ENCODE measurements at regions not wholly inside any gene's neighbourhood (a gene's known extent, or its start where the extent isn't known, plus 50 kb on each side); places are given as distances from the start of the nearest gene placed in this dataset.

DNA sequence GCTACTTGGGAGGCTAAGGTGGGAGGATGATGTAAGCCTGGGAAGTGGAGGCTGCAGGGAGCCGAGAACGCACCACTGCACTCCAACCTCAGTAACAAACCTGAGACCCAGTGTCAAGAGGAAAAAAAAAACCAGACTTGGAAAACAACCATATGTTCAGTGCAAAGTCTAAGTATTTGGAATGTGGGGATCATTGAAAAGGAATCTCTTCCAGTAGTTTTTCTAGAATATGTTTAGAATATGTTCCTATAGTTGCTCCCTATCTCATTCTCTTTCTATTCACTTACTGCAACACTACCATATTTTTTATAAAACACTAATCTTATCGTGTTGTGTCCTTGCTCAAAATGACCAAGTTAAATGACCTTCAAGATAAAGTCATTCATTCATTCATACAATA is 423.5 kb upstream of the SOX5 start:
- TF ChIP-seq POLR2A (IDR thresholded peaks at IDR 0.05; ENCODE audit: low read depth, low read length) (no peak), POLR2AphosphoS5 (IDR thresholded peaks at IDR 0.05; ENCODE audit: low read depth, low read length) (no peak)

Data from GM12892 (cell line).